HG02642 (cell line): ENCODE measurements at regions not wholly inside any gene's neighbourhood (a gene's known extent, or its start where the extent isn't known, plus 50 kb on each side); places are given as distances from the start of the nearest gene placed in this dataset.
"Not testable (repeated sequence)": the region's sequence is repeated elsewhere in the genome, so short reads cannot be mapped to it uniquely, and the experiment has no call there.

Experiments
- ATAC-seq: cut with Tn5 transposase; IDR thresholded peaks from one replicate; pipeline ENCODE4 v1.9.1; 2021; ENCODE audit warnings: mild to moderate bottlenecking; ENCODE audit not compliant: unreplicated experiment, poor library complexity

- ATAC-seq: no peak
Observed at GRCh38 chr18:52220062-52220591, 119.9 kb upstream of the DCC start.

DNA sequence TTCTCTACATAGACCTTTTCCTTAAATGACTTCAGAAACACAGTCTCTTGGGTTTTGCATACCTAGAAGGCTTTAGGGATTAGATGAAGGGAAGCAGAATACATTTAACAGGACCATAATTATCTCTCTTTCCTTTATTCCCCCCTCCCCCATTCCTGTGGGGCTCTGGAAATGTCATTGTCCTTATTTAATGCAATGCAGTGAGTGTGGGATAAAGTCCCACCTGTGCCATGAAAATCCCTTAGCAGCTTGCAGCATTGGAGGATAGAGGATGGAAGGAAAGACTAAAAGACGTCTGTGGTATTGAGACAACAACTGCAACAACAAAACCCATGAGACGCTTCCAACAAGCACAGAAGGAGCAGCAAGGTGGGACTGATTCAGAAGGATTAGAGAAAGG lies 117.8 kb upstream of the DCC start:
- no peak for ATAC-seq

DNA sequence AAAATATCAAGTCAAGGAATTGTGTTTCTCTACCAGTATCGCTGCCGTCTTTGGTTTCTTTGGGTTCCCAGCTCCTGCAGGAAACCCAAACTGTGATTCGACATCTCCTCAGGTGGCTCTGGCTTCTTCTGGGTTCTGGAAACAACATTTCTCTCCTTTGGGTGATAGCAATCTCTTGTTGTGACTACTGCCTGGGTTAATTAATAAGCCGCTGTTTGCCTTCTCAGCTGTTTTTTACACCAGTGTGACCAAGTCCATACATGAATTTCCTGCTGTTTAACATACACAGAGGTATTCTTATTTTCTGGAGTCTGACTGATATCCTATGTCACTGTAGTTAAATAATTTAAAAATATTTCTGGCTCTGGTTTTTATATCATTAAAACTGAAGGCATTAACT lies 112.5 kb upstream of the DCC start:
- ATAC-seq: no peak

DNA sequence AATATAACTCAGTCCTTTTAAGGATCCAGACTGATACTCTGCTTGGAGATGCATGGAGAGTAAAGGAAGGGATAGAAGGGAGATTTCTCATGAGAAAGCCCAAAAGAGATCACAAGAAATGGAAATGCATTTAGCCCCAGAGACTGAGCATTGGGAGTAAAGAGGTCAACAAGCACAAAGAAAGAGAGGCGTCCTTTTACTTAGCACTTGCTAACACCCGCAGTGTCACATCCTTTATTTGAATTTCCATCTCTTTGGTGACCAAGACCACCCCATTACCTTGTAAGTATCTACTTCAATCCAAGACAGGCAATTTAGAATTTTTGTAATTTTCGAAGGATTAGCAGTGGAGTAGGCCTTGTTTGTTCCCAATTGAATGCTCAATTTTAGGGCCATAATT lies 111.8 kb upstream of the DCC start:
- no peak for ATAC-seq

- ATAC-seq: no peak
Observed at GRCh38 chr18:52236131-52236530, 103.9 kb upstream of the DCC start.

- no peak for ATAC-seq
Observed at GRCh38 chr18:52237551-52237950, 102.4 kb upstream of the DCC start.

DNA sequence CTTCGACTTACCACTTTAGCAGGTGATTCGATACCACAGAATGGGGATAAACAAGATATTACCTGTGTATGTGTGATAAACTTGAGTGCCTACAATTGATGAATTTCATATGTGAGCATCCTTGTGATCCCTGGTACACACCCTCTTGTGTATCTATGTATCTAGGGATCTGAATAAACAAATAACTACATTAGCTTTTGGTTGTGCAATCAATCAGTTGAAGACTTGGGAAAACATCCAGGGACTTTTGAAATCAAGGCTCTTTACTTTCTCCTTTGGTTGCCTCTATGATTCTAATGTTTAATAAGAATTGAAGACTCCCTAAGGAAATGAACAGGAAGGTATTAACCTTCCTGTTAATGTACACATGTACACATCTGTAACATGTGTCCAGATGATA lies 97.3 kb upstream of the DCC start:
- ATAC-seq: no peak

DNA sequence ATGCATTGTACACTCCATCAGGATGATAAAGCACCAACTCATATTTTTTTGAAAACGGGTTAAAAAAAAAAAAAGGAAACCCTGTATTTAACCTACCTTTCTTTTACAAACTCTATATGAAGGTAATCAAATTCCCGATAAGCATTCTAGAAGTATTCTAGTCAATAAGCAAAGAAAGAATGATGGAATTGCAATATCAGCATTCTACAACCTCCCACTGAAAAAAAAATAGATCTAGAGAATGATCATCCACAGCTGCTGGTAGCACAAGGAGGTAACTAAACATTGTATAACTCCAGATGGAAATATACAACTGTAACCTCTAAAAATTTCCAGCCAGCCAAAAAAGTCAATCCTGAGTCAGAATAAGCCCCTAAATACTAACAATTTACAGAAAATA lies 95.3 kb upstream of the DCC start:
- ATAC-seq: no peak

GRCh38 chr18:52254367-52254766 lies 85.6 kb upstream of the DCC start:
- ATAC-seq: no peak

DNA sequence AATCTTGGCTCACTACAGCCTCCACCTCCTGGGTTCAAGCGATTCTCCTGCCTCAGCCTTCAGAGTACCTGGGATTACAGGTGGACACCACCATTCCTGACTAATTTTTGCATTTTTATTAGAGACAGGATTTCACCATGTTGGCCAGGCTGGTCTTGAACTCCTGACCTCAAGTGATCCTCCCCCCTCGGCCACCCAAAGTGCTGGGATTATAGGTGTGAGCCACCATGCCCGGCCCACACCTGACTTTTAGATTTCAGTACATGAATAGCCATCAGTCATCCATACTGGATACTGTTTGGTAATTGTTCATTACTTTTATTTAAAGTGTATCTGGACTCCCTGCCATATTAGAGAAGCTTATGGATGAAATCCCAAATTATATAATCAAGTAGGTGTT lies 82.6 kb upstream of the DCC start:
- ATAC-seq: not testable (repeated sequence)

GRCh38 chr18:52275817-52276216 lies 64.2 kb upstream of the DCC start:
- ATAC-seq: no peak

GRCh38 chr18:52277785-52278184 lies 62.2 kb upstream of the DCC start:
- no peak for ATAC-seq

- no peak for ATAC-seq
Observed at GRCh38 chr18:52278191-52278590, 61.8 kb upstream of the DCC start.

DNA sequence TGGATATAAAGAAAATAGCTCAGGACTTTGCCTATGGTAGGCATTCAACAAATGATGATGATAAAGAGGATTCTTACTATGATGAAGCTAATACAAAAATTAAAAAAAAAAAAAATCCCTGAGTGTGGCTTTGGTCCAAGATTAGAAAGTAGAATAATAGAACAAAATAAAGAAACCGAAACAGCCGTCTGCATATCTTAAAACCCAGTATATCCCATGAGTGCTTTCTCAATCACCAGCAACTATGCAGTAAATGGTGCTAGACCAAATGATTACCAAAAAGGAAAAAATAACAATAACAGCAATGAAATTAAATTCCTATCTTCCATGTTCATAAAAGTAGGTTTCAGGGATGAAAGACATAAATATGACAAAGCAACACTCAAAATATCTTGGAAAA lies 59.3 kb upstream of the DCC start:
- no peak for ATAC-seq

- ATAC-seq: no peak
Observed at GRCh38 chr18:52283927-52284326, 56.1 kb upstream of the DCC start.

DNA sequence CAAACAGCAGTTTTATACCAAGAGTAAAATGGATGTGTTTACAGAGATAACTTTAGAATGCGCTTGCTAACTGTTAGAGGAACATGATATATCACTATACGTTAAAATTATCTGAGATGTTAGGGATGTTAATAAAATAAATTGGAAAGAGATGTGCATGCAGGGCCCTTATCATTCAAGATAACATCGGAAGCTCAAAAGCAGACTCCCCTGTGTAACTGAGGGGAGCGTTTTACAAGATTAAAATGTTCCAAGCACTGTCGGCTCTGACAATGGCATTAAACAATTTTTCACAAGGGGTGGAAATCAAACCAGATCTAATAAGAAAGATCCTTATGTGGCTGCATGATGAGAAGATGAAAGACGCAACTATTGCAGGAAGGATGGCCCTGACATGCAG lies 53.3 kb upstream of the DCC start:
- ATAC-seq: no peak

GRCh38 chr18:52287151-52287550 lies 52.8 kb upstream of the DCC start:
- ATAC-seq: no peak

- ATAC-seq: peak; percentile 69
Observed at GRCh38 chr18:52288403-52289004, 51.5 kb upstream of the DCC start.

- ATAC-seq: no peak
Observed at GRCh38 chr18:52289392-52289791, 50.6 kb upstream of the DCC start.
